Neural progenitor cell (in vitro differentiated cells): ENCODE measurements at regions not wholly inside any gene's neighbourhood (a gene's known extent, or its start where the extent isn't known, plus 50 kb on each side); places are given as distances from the start of the nearest gene placed in this dataset.

ENCODE experiments used
- DNase-seq: peaks from one replicate; pipeline ENCODE4 v3.0.0-alpha.2; 2016; ENCODE audit warnings: low spot score
- H2AFZ ChIP-seq: fragments of 200-600 bp; sonication (generic); replicated peaks from 2 replicates; pipeline ENCODE4 v1.6.1; 2016; ENCODE audit warnings: antibody characterized with exemption
- H3F3A ChIP-seq: fragments of 200-600 bp; sonication (generic); 2 replicates; pipeline ENCODE4 v1.6.1; 2016; ENCODE audit warnings: antibody characterized with exemption, low read depth
- H3K27ac ChIP-seq: fragments of 200-600 bp; sonication (generic); 2 replicates; pipeline ENCODE4 v1.5.1; 2016; ENCODE audit warnings: mild to moderate bottlenecking
- H3K27me3 ChIP-seq: fragments of 200-600 bp; sonication (generic); 2 replicates; pipeline ENCODE4 v1.6.1; 2016; ENCODE audit warnings: mild to moderate bottlenecking, moderate library complexity
- H3K36me3 ChIP-seq: fragments of 200-600 bp; sonication (generic); 2 replicates; pipeline ENCODE4 v1.5.1; 2016
- H3K4me1 ChIP-seq: fragments of 200-600 bp; sonication (generic); 2 replicates; pipeline ENCODE4 v1.6.1; 2016; ENCODE audit warnings: mixed run types
- H3K4me2 ChIP-seq: fragments of 200-600 bp; sonication (generic); 2 replicates; pipeline ENCODE4 v1.6.1; 2016
- H3K4me3 ChIP-seq: fragments of 200-600 bp; sonication (generic); 2 replicates; pipeline ENCODE4 v1.5.1; 2016
- H3K79me2 ChIP-seq: fragments of 200-600 bp; sonication (generic); 2 replicates; pipeline ENCODE4 v1.6.1; 2016; ENCODE audit warnings: low read depth
- H3K9ac ChIP-seq: fragments of 200-600 bp; sonication (generic); 2 replicates; pipeline ENCODE4 v1.6.1; 2016
- H3K9me3 ChIP-seq: fragments of 200-600 bp; sonication (generic); 2 replicates; pipeline ENCODE4 v1.5.1; 2016; ENCODE audit warnings: low read depth
- H4K20me1 ChIP-seq: fragments of 200-600 bp; sonication (generic); 2 replicates; pipeline ENCODE4 v1.6.1; 2016; ENCODE audit warnings: low read depth
- H3K27ac Mint-ChIP-seq: 3 replicates; pipeline ENCODE4 v1.8.0; 2021; ENCODE audit warnings: mixed read lengths
- H3K27me3 Mint-ChIP-seq: 2 replicates; pipeline ENCODE4 v1.8.0; 2022; ENCODE audit warnings: low read depth, mild to moderate bottlenecking, inconsistent platforms, moderate library complexity, mixed read lengths; ENCODE audit not compliant: insufficient read depth
- H3K36me3 Mint-ChIP-seq: 3 replicates; pipeline ENCODE4 v1.8.0; 2021; ENCODE audit warnings: mixed read lengths
- H3K4me1 Mint-ChIP-seq: 3 replicates; pipeline ENCODE4 v1.8.0; 2021; ENCODE audit warnings: mixed read lengths
- H3K4me3 Mint-ChIP-seq: 3 replicates; pipeline ENCODE4 v1.8.0; 2021; ENCODE audit warnings: mild to moderate bottlenecking, moderate library complexity, mixed read lengths
- H3K9me3 Mint-ChIP-seq: 3 replicates; pipeline ENCODE4 v1.8.0; 2020; ENCODE audit warnings: mixed read lengths
- EZH2 ChIP-seq: fragments of 200-600 bp; sonication (generic); IDR thresholded peaks from 2 replicates; pipeline ENCODE4 v1.6.1; 2017; ENCODE audit warnings: antibody characterized with exemption, mild to moderate bottlenecking, moderate library complexity
- EZH2phosphoT487 ChIP-seq: fragments of 200-600 bp; sonication (generic); IDR thresholded peaks from 2 replicates; pipeline ENCODE4 v1.6.1; 2017; ENCODE audit warnings: antibody characterized with exemption
- TF ChIP-seq, protein P1 (sequence below): fragments of 200-600 bp; sonication (generic); IDR thresholded peaks from 2 replicates; pipeline ENCODE4 v1.5.1; 2017; ENCODE audit warnings: antibody characterized with exemption, mild to moderate bottlenecking

DNA sequence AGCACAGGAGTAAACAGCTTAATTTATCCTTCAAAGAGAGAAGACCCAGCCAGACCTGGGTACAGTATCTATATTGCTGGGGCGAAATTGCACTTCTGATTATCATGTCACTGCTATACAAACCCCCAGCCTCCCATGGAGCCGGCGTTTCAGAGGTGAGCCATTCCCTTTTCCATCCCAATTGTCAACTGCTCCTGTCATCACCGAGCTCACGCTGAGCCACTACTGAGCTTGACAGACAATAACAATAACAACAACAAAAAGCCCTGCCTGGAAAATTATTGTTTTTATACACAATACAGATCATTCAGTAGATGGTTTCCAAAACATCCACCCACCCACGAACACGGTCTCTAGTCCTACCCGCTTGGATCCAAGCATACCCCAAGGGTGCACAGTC is 129.0 kb upstream of the JARID2 start:
- no peak overlapping the region for H3K4me3 Mint-ChIP-seq
- H3K9ac ChIP-seq, result no peak overlapping the region

DNA sequence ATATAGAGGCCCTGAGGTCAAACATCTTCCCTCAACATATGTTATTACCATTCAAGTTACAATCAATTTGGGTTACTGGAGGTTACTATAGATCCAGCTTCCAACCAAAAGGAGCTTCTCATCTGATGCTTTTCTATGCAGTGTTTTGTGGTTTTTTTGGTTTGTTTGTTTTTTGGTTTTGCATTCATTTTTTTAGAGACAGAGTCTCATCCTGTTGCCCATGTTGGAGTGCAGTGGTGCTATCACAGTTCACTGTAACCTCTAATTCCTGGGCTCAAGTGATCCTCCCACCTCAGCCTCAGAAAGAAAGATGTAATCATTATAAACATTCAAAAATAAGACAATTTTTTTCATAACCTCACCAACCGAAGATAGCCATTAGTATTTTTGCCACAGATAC is 124.4 kb upstream of the JARID2 start:
- no peak overlapping the region for H3K27ac Mint-ChIP-seq
- no peaks in the 10 kb centered on the region for H3K9me3 Mint-ChIP-seq
- no peak overlapping the region for H3K4me3 Mint-ChIP-seq

More for the DNA sequence above, 129.0 kb upstream of the JARID2 start:
- Histone ChIP-seq H3K36me3 (no peaks in the 10 kb centered on the region), H3K4me1 (no peaks in the 10 kb centered on the region), H3K4me2 (no peak overlapping the region), H3K27ac (no peak overlapping the region), H3K27me3 (no peaks in the 10 kb centered on the region), H3K79me2 (no peaks in the 10 kb centered on the region), H2AFZ (no peak overlapping the region), H4K20me1 (no peaks in the 10 kb centered on the region), H3K4me3 (no peak overlapping the region), H3F3A (no peaks in the 10 kb centered on the region), H3K9me3 (no peaks in the 10 kb centered on the region)
- no peaks in the 10 kb centered on the region for H3K36me3 Mint-ChIP-seq
- H3K27ac Mint-ChIP-seq, result no peak overlapping the region
- H3K9me3 Mint-ChIP-seq, result no peaks in the 10 kb centered on the region
- TF ChIP-seq EZH2phosphoT487, result no peak
- TF ChIP-seq, protein P1, sequence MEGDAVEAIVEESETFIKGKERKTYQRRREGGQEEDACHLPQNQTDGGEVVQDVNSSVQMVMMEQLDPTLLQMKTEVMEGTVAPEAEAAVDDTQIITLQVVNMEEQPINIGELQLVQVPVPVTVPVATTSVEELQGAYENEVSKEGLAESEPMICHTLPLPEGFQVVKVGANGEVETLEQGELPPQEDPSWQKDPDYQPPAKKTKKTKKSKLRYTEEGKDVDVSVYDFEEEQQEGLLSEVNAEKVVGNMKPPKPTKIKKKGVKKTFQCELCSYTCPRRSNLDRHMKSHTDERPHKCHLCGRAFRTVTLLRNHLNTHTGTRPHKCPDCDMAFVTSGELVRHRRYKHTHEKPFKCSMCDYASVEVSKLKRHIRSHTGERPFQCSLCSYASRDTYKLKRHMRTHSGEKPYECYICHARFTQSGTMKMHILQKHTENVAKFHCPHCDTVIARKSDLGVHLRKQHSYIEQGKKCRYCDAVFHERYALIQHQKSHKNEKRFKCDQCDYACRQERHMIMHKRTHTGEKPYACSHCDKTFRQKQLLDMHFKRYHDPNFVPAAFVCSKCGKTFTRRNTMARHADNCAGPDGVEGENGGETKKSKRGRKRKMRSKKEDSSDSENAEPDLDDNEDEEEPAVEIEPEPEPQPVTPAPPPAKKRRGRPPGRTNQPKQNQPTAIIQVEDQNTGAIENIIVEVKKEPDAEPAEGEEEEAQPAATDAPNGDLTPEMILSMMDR, result no peak
- no peak for TF ChIP-seq EZH2
- peaks cover 9% of the 10 kb centered on the region for H3K4me1 Mint-ChIP-seq
- DNase-seq, result no peak
- H3K27me3 Mint-ChIP-seq, result peaks cover 3% of the 10 kb centered on the region

DNA sequence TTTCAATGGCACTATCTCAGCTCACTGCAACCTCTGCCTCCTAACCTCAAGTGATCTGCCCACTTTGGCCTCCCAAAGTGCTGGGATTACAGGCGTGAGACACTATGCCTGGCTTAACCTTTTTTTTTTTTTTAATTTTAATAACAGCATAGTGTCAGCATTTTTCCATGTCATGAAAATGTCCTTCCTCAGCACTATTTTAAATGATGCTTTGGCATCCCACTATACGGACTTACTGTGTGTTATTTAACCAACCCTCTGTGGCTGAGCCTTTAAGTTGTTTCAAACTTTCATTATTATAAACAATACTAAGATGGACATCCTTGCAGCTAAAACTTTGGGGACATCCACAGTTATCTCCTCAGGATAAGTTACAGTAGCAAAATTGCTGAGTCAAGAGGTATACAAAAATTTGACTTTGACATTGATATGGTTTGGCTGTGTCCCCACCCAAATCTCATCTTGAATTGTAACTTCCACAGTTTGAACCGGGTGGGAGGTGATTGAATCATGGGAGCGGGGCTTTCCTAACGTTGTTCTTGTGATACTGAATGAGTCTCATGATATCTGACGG is 123.8 kb upstream of the JARID2 start:
- H3K4me3 Mint-ChIP-seq, result no peak overlapping the region
- Histone ChIP-seq H3K4me3 (no peak overlapping the region), H3K36me3 (no peaks in the 10 kb centered on the region), H2AFZ (no peak overlapping the region), H4K20me1 (no peaks in the 10 kb centered on the region), H3K9ac (no peak overlapping the region), H3K27ac (no peak overlapping the region), H3K4me2 (no peak overlapping the region), H3K79me2 (no peaks in the 10 kb centered on the region), H3K4me1 (no peaks in the 10 kb centered on the region), H3K9me3 (no peaks in the 10 kb centered on the region), H3K27me3 (no peaks in the 10 kb centered on the region), H3F3A (no peaks in the 10 kb centered on the region)
- H3K4me1 Mint-ChIP-seq, result peaks cover 6% of the 10 kb centered on the region
- no peak overlapping the region for H3K27ac Mint-ChIP-seq
- TF ChIP-seq, protein P1, result no peak
- H3K36me3 Mint-ChIP-seq, result no peaks in the 10 kb centered on the region
- H3K27me3 Mint-ChIP-seq, result peaks cover 11% of the 10 kb centered on the region
- no peaks in the 10 kb centered on the region for H3K9me3 Mint-ChIP-seq
- DNase-seq, result no peak

More for the DNA sequence above, 124.4 kb upstream of the JARID2 start:
- peaks cover 6% of the 10 kb centered on the region for H3K4me1 Mint-ChIP-seq
- H3K36me3 ChIP-seq, result no peaks in the 10 kb centered on the region
- TF ChIP-seq EZH2phosphoT487 (no peak), EZH2 (no peak)
- TF ChIP-seq, protein P1, result no peak
- no peak overlapping the region for H3K9ac ChIP-seq
- peaks cover 11% of the 10 kb centered on the region for H3K27me3 Mint-ChIP-seq
- H3K4me3 ChIP-seq, result no peak overlapping the region
- H3K9me3 ChIP-seq, result no peaks in the 10 kb centered on the region
- no peak overlapping the region for H2AFZ ChIP-seq
- H3K79me2 ChIP-seq, result no peaks in the 10 kb centered on the region
- H3K27me3 ChIP-seq, result no peaks in the 10 kb centered on the region
- H3K36me3 Mint-ChIP-seq, result no peaks in the 10 kb centered on the region
- no peak for DNase-seq
- no peaks in the 10 kb centered on the region for H3K4me1 ChIP-seq
- no peaks in the 10 kb centered on the region for H4K20me1 ChIP-seq
- no peak overlapping the region for H3K27ac ChIP-seq
- H3K4me2 ChIP-seq, result no peak overlapping the region
- H3F3A ChIP-seq, result no peaks in the 10 kb centered on the region
